GM23338 (cell line): ENCODE measurements at regions not wholly inside any gene's neighbourhood (a gene's known extent, or its start where the extent isn't known, plus 50 kb on each side); places are given as distances from the start of the nearest gene placed in this dataset.

Experiments used
- ATAC-seq: fragments of 200-7000 bp; cut with Tn5 transposase; 3 replicates; pipeline ENCODE4 v1.9.1; 2020
- DNase-seq: peaks from one replicate; pipeline ENCODE4 v3.0.0-alpha.2; 2015; ENCODE audit warnings: low spot score
- H2AFZ ChIP-seq: fragments of 200-600 bp; sonication (generic); 2 replicates; pipeline ENCODE4 v1.8.0; 2016; ENCODE audit warnings: antibody characterized with exemption, mild to moderate bottlenecking, moderate library complexity
- H3F3A ChIP-seq: fragments of 200-600 bp; sonication (generic); replicated peaks from 2 replicates; pipeline ENCODE4 v1.8.0; 2017; ENCODE audit warnings: antibody characterized with exemption, mixed run types, low read depth
- H3K27ac ChIP-seq: fragments of 200-600 bp; sonication (generic); 2 replicates; pipeline ENCODE4 v1.6.1; 2016; ENCODE audit warnings: low read depth
- H3K27me3 ChIP-seq: fragments of 200-600 bp; sonication (generic); 2 replicates; pipeline ENCODE4 v1.8.0; 2016; ENCODE audit warnings: mild to moderate bottlenecking, mixed run types, moderate library complexity; ENCODE audit not compliant: insufficient read depth
- H3K36me3 ChIP-seq: fragments of 200-600 bp; sonication (generic); 2 replicates; pipeline ENCODE4 v1.8.0; 2016; ENCODE audit warnings: mild to moderate bottlenecking; ENCODE audit not compliant: insufficient read depth
- H3K4me1 ChIP-seq: fragments of 200-600 bp; sonication (generic); 2 replicates; pipeline ENCODE4 v1.8.0; 2016; ENCODE audit warnings: mild to moderate bottlenecking, moderate library complexity; ENCODE audit not compliant: insufficient read depth
- H3K4me2 ChIP-seq: fragments of 200-600 bp; sonication (generic); 2 replicates; pipeline ENCODE4 v1.7.1; 2017; ENCODE audit warnings: mixed run types
- H3K4me3 ChIP-seq: fragments of 200-600 bp; sonication (generic); 2 replicates; pipeline ENCODE4 v1.6.1; 2016; ENCODE audit warnings: mixed run types
- H3K79me2 ChIP-seq: fragments of 200-600 bp; sonication (generic); replicated peaks from 2 replicates; pipeline ENCODE4 v1.8.0; 2017; ENCODE audit warnings: mild to moderate bottlenecking; ENCODE audit not compliant: insufficient read depth
- H3K9me2 ChIP-seq: fragments of 200-600 bp; sonication (generic); 2 replicates; pipeline ENCODE4 v1.8.0; 2017; ENCODE audit not compliant: insufficient read depth
- H4K20me1 ChIP-seq: fragments of 200-600 bp; sonication (generic); replicated peaks from 2 replicates; pipeline ENCODE4 v1.8.0; 2017; ENCODE audit warnings: mild to moderate bottlenecking; ENCODE audit not compliant: insufficient read depth
- H3K27ac Mint-ChIP-seq: 2 replicates; pipeline ENCODE4 v1.8.0; 2020; ENCODE audit warnings: inconsistent platforms, mild to moderate bottlenecking, moderate library complexity, mixed read lengths
- H3K27me3 Mint-ChIP-seq: 3 replicates; pipeline ENCODE4 v1.8.0; 2022; ENCODE audit warnings: low read depth, mild to moderate bottlenecking, moderate library complexity, mixed read lengths, inconsistent platforms; ENCODE audit not compliant: insufficient read depth, poor library complexity
- H3K36me3 Mint-ChIP-seq: 3 replicates; pipeline ENCODE4 v1.8.0; 2021; ENCODE audit warnings: low read depth, mild to moderate bottlenecking, inconsistent platforms, moderate library complexity, mixed read lengths
- H3K4me1 Mint-ChIP-seq: 3 replicates; pipeline ENCODE4 v1.8.0; 2020; ENCODE audit warnings: mild to moderate bottlenecking, inconsistent platforms, mixed read lengths
- H3K4me3 Mint-ChIP-seq: 3 replicates; pipeline ENCODE4 v1.8.0; 2021; ENCODE audit warnings: moderate library complexity, mild to moderate bottlenecking, inconsistent platforms, mixed read lengths
- H3K9me3 Mint-ChIP-seq: 3 replicates; pipeline ENCODE4 v1.8.0; 2020; ENCODE audit warnings: moderate library complexity, mild to moderate bottlenecking, inconsistent platforms, mixed read lengths
- CREB1 ChIP-seq: fragments of 250-450 bp; sonication (Bioruptor Pico); IDR thresholded peaks from 2 replicates; pipeline ENCODE4 v1.5.0; 2020; ENCODE audit warnings: low read depth, mild to moderate bottlenecking, moderate library complexity
- CTCF ChIP-seq, 2 experiments: fragments of 200-600 bp in 1 of 2; sonication (generic) in 1 of 2; conservative IDR thresholded peaks; 2 replicates each; pipeline versions ENCODE4 v1.5.1 to v1.6.1; 2016 to 2017; ENCODE audit warnings: antibody characterized with exemption in 2 of 2, low read depth in 2 of 2, mild to moderate bottlenecking in 2 of 2, moderate library complexity in 1 of 2
- ETS1 ChIP-seq: IDR thresholded peaks from 2 replicates; pipeline ENCODE4 v1.6.1; 2016; ENCODE audit warnings: antibody characterized with exemption
- EZH2 ChIP-seq: fragments of 200-600 bp; sonication (generic); IDR thresholded peaks from one replicate; pipeline ENCODE4 v1.8.0; 2017; ENCODE audit warnings: antibody characterized with exemption, mild to moderate bottlenecking, low read depth; ENCODE audit not compliant: unreplicated experiment
- EZH2phosphoT487 ChIP-seq: fragments of 200-600 bp; sonication (generic); IDR thresholded peaks from one replicate; pipeline ENCODE4 v1.8.1; 2018; ENCODE audit warnings: antibody characterized with exemption; ENCODE audit not compliant: unreplicated experiment
- JUNB ChIP-seq: IDR thresholded peaks from one replicate; pipeline ENCODE4 v1.6.1; 2016; ENCODE audit warnings: antibody characterized with exemption; ENCODE audit not compliant: unreplicated experiment
- STAT1 ChIP-seq: IDR thresholded peaks from one replicate; pipeline ENCODE4 v1.6.1; 2016; ENCODE audit warnings: antibody characterized with exemption; ENCODE audit not compliant: unreplicated experiment
- ZNF114 ChIP-seq: fragments of 250-450 bp; sonication (Bioruptor Pico); IDR thresholded peaks from 2 replicates; pipeline ENCODE4 v1.5.0; 2020; ENCODE audit warnings: mild to moderate bottlenecking, moderate library complexity
- ZNF331 ChIP-seq: fragments of 250-450 bp; sonication (Bioruptor Pico); IDR thresholded peaks from 2 replicates; pipeline ENCODE4 v1.5.0; 2020; ENCODE audit warnings: low read depth, mild to moderate bottlenecking, moderate library complexity
- ZNF462 ChIP-seq: fragments of 250-450 bp; sonication (Bioruptor Pico); IDR thresholded peaks from 2 replicates; pipeline ENCODE4 v1.5.0; 2020; ENCODE audit warnings: mild to moderate bottlenecking, moderate library complexity

GRCh38 chr7:85927226-85927625 lies 716.5 kb upstream of the GRM3 start:
- Histone ChIP-seq H3K36me3 (peaks cover 5% of the 10 kb centered on the region; the same call in 1 of the 2 replicates), H3F3A (no peaks in the 10 kb centered on the region), H3K9me2 (no peaks in the 10 kb centered on the region), H3K4me2 (peak overlapping the region; percentile 39; the same call in 1 of the 2 replicates), H3K27me3 (no peaks in the 10 kb centered on the region), H4K20me1 (no peaks in the 10 kb centered on the region), H3K4me1 (peaks cover 14% of the 10 kb centered on the region), H3K27ac (no peak overlapping the region), H2AFZ (no peak overlapping the region), H3K4me3 (no peak overlapping the region), H3K79me2 (no peaks in the 10 kb centered on the region)
- ATAC-seq (no peak), DNase-seq (peak; percentile 1)
- Mint-ChIP-seq H3K27ac (peak overlapping the region; percentile 79; the same call in 1 of the 2 replicates), H3K27me3 (no peaks in the 10 kb centered on the region), H3K9me3 (peaks cover 17% of the 10 kb centered on the region), H3K4me1 (peaks cover 41% of the 10 kb centered on the region), H3K36me3 (peaks cover 17% of the 10 kb centered on the region), H3K4me3 (no peak overlapping the region)
- TF ChIP-seq EZH2phosphoT487 = no peak
- TF ChIP-seq STAT1 = no peak
- no peak for TF ChIP-seq ZNF462 (CRISPR knock-in tag)
- no peak for TF ChIP-seq ZNF114

GRCh38 chr7:85924062-85924461 lies 719.6 kb upstream of the GRM3 start:
- no peaks in the 10 kb centered on the region for H3K9me2 ChIP-seq
- H4K20me1 ChIP-seq = no peaks in the 10 kb centered on the region
- no peaks in the 10 kb centered on the region for H3F3A ChIP-seq
- H3K36me3 ChIP-seq = no peaks in the 10 kb centered on the region
- peaks cover 14% of the 10 kb centered on the region for H3K4me1 ChIP-seq
- Mint-ChIP-seq H3K27me3 (no peaks in the 10 kb centered on the region), H3K9me3 (no peaks in the 10 kb centered on the region), H3K4me1 (peaks cover 36% of the 10 kb centered on the region), H3K27ac (0 out of 2 replicates have a peak overlapping the region, but pooled peaks have one; percentile 2), H3K36me3 (no peaks in the 10 kb centered on the region), H3K4me3 (no peak overlapping the region)
- ATAC-seq = no peak
- H3K4me2 ChIP-seq = no peak overlapping the region
- no peak overlapping the region for H3K4me3 ChIP-seq
- H3K27ac ChIP-seq = no peak overlapping the region
- no peaks in the 10 kb centered on the region for H3K27me3 ChIP-seq
- H3K79me2 ChIP-seq = no peaks in the 10 kb centered on the region
- DNase-seq = no peak
- no peak overlapping the region for H2AFZ ChIP-seq
- TF ChIP-seq EZH2 (no peak), EZH2phosphoT487 (no peak), CTCF (conservative IDR thresholded peaks at IDR 0.05; ENCODE audit: low read depth in 2 of 2) (no peak), ZNF114 (no peak), ZNF331 (no peak), CREB1 (CRISPR knock-in tag) (no peak), ETS1 (no peak), JUNB (no peak)
